ENCODE measurements at regions not wholly inside any gene's neighbourhood (a gene's known extent, or its start where the extent isn't known, plus 50 kb on each side); places are given as distances from the start of the nearest gene placed in this dataset.
"Not testable (repeated sequence)": the region's sequence is repeated elsewhere in the genome, so short reads cannot be mapped to it uniquely, and the experiment has no call there.

- DNase-seq, result not testable (repeated sequence)
Observed at GRCh38 chr2:110285002-110285401, 72.7 kb upstream of the MTLN start.

DNA sequence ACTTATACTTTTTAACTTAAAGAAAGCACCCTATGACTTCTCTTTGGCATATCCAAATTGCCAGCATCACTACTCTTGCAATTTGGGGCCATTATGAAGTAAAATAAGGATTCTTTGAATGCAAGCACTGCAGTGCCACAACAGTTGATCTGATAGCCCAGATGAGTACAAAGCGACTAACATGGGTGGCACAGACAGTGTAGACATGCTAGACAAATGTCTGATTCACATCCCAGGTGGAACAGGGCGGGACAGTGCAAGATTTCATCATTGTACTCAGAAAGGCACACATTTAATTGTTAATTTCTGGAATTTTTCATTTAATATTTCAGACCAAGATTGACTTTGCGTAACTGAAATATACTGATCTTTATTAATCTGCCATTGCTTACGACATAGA lies 68.5 kb upstream of the MTLN start:
- not testable (repeated sequence) for DNase-seq

DNA sequence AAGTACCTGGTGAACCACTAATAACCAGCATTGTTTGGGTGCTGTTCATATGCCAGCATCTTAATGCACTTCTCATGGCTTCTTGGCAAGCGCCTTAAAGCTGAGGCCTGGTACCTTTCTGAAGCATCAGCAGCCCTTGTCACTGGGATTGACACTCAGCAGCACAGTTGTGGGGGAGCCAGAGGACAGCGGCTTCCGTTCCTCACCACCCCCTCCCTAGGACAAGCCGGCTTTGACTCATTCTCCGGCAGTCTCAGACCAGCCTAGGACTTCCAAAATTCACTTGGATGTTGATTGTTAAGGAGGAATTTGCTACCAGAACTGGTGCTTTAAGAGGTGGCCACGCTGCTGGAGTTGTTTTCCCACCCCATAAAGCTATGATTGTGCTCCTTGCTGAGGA lies 64.7 kb upstream of the MTLN start:
- not testable (repeated sequence) for DNase-seq

DNA sequence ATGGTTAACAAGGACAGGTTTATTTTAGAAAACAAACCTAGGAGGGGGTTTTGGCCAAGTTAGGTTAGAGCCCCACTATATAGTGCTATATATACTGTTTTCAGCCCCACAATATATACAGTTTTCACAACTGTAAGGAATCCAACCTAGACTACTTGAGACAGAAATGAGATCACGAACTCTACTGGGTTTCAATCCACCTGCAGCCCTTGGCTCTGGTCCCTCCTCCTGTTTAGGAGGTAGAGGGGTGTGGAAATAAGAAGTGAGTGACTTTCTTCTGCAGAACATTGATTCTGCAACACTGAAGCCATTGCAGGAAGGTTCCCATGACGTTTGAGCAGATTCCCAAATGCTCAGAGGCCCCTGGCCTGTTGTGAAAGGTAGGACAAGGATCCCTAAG lies 63.7 kb upstream of the MTLN start:
- not testable (repeated sequence) for DNase-seq

DNA sequence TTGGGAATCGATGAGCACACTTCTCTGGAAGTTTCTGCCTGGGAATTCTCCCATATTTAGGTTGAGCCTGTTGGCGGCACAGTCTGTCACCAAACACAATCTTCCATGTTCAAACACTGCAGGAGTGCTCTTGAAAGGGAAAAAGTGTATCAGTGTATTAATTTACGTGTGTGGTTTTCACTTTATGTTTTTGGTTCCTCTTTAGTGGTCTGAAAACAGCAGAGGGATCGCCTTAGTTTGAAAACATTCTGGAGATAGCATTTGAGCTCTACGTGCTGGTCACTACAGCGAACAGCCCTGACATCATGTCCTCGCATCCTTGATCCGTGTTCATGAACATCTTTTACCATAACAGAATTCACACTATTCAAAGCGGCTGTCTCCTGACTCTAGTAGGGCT lies 57.3 kb upstream of the MTLN start:
- DNase-seq, result not testable (repeated sequence)

- not testable (repeated sequence) for DNase-seq
Observed at GRCh38 chr2:110267828-110268407, 55.6 kb upstream of the MTLN start.

GRCh38 chr2:110264804-110265203 lies 52.5 kb upstream of the MTLN start:
- DNase-seq, result not testable (repeated sequence)

DNA sequence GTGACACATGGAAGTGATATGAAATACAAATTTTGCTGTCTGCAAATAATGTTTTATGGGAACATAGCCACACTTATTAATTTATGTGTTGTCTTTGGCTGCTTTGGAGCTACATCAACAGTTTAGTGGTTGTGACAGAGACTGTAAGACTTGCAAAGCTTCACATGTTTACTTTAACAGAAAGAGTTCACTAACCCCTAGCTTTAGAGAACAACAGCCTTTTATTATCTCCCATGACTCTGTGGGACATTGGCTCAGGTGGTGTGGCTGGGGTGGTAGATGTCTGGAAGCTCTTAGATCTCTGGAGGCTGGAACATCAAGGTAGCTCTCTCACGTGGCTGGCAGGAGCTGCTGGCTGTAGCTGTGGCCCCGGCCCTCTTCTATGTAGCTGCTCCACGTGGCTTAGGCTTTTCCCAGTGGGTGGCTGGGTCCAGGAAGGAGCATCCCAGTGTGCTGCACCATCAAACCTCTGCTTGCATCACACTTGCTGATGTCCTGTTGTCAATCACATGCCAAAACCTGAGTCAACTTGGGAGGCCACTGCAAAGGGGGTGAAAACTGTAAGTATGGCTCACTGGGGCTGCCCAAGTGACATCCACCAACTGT lies 51.8 kb upstream of the MTLN start:
- DNase-seq, result not testable (repeated sequence)

- DNase-seq, result not testable (repeated sequence)
Observed at GRCh38 chr2:110263462-110263861, 51.1 kb upstream of the MTLN start.
